ENCODE measurements at regions not wholly inside any gene's neighbourhood (a gene's known extent, or its start where the extent isn't known, plus 50 kb on each side); places are given as distances from the start of the nearest gene placed in this dataset.
A peak's percentile ranks its signal among the peaks of the same experiment; 100 is the strongest.

DNA sequence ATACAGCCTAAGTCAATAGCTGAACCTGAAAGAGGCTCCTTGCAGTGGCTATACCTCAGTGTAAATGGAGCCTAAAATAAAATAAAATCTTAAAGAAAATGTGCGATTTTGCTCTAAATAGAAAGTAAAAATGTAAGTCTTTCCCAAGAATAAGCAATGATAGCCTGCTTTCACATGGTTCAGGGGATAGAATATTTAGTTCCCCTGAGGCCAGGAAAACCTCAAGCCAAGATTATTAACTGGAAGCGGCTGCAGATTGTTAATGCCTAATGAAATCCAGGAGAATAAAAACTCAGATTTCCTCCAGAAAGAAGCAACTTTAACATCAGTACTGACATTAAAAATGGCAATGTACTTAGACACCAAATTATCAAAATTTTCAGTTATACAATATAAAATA, 463.7 kb downstream of the CYLC2 start:
- Histone ChIP-seq H3K27me3 (replicated peaks) (no peaks in the 10 kb centered on the region), H3K27ac (no peak overlapping the region), H3K4me3 (ENCODE audit: low read depth, low read length) (no peak overlapping the region), H3K36me3 (replicated peaks) (no peaks in the 10 kb centered on the region)
- TF ChIP-seq, protein P1, sequence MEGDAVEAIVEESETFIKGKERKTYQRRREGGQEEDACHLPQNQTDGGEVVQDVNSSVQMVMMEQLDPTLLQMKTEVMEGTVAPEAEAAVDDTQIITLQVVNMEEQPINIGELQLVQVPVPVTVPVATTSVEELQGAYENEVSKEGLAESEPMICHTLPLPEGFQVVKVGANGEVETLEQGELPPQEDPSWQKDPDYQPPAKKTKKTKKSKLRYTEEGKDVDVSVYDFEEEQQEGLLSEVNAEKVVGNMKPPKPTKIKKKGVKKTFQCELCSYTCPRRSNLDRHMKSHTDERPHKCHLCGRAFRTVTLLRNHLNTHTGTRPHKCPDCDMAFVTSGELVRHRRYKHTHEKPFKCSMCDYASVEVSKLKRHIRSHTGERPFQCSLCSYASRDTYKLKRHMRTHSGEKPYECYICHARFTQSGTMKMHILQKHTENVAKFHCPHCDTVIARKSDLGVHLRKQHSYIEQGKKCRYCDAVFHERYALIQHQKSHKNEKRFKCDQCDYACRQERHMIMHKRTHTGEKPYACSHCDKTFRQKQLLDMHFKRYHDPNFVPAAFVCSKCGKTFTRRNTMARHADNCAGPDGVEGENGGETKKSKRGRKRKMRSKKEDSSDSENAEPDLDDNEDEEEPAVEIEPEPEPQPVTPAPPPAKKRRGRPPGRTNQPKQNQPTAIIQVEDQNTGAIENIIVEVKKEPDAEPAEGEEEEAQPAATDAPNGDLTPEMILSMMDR (IDR thresholded peaks at IDR 0.05; ENCODE audit: low read depth, low read length, missing control alignments): no peak
- DNase-seq: no peak
- in situ Hi-C loops (cut with HindIII; ENCODE audit: low pct_ligation_motif_present, low sequenced_read_pairs): no loop called here

DNA sequence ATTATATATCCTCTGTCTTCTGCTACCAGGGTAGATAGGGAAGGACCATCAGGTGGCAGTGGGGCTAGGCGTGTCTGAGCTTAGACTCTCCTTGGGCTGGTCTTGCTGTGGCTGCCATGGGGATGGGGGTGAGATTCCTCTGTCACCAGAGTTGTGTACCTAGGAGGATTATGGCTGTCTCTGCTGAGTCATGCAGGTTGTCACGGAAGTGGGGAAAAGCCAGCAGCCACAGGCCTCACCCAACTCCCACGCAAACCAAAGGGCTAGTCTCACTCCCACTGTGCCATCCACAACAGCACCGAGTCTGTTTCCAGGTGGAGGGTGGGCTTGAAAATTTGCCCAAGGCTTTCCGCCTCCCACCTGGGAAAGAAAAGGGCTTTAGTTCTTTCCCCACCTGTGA, 476.1 kb downstream of the CYLC2 start:
- DNase-seq: no peak
- no peak overlapping the region for H3K4me3 ChIP-seq (ENCODE audit: low read depth, low read length)
- H3K36me3 ChIP-seq (replicated peaks): no peaks in the 10 kb centered on the region
- H3K27ac ChIP-seq: no peak overlapping the region
- TF ChIP-seq, protein P1 (IDR thresholded peaks at IDR 0.05; ENCODE audit: low read depth, low read length, missing control alignments): no peak
- H3K27me3 ChIP-seq (replicated peaks): no peaks in the 10 kb centered on the region
- in situ Hi-C loops (cut with HindIII; ENCODE audit: low pct_ligation_motif_present, low sequenced_read_pairs): no loop called here

DNA sequence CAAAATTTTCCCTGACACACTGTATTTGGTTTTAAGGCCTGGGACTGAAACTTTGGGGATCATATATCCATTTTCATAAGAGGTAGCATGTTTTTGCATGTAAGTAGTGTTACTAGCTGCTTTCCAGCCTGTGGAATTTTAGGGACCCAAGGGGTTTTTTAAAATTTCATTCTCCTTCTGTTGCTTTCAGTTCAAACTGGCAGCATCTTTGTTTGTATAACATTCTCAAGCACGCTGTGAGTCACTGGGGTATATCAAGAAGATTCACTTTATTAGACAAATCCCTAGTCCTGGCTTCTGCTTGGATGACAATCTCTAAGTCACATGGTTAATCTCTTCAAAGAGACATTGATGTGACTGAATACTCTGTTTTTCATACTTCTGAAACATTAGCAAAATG, 479.0 kb downstream of the CYLC2 start:
- in situ Hi-C loops (cut with HindIII; ENCODE audit: low pct_ligation_motif_present, low sequenced_read_pairs): no loop called here

DNA sequence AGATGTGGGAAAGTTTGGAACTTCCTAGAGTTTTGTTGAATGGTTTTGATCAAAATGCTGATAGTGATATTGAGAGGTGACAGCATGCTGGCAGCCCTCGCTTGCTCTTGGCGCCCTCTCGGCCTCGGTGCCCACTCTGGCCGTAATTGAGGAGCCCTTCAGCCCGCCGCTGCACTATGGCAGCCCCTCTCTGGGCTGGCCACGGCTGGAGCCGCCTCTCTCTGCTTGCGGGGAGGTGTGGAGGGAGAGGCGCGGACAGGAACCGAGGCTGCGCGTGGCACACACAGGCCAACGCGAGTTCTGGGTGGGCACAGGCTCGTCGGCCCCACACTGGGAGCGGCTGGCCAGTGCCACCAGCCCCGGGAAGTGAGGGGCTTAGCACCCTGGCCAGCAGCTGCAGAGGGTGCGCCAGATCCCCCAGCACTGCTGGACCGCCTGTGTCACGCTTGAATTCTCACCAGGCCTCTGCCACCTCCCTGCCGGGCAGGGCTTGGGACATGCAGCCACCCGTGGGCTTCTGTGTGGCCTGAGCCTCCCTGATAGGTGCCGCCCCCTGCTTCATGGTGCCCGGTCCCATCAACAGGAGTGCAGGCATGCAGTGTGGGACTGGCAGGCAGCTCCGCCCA, 488.5 kb downstream of the CYLC2 start:
- in situ Hi-C loops (cut with HindIII; ENCODE audit: low pct_ligation_motif_present, low sequenced_read_pairs): no loop called here
- TF ChIP-seq, protein P1 (IDR thresholded peaks at IDR 0.05; ENCODE audit: low read depth, low read length, missing control alignments): no peak
- Histone ChIP-seq H3K27me3 (replicated peaks) (no peaks in the 10 kb centered on the region), H3K4me3 (ENCODE audit: low read depth, low read length) (no peak overlapping the region), H3K27ac (no peak overlapping the region), H3K36me3 (replicated peaks) (no peaks in the 10 kb centered on the region)
- DNase-seq: no peak

More for the DNA sequence above, 479.0 kb downstream of the CYLC2 start:
- no peak overlapping the region for H3K4me3 ChIP-seq (ENCODE audit: low read depth, low read length)
- no peaks in the 10 kb centered on the region for H3K36me3 ChIP-seq (replicated peaks)
- H3K27me3 ChIP-seq (replicated peaks): no peaks in the 10 kb centered on the region
- H3K27ac ChIP-seq: no peak overlapping the region
- peak; percentile 38 for DNase-seq
- TF ChIP-seq, protein P1 (IDR thresholded peaks at IDR 0.05; ENCODE audit: low read depth, low read length, missing control alignments): no peak

DNA sequence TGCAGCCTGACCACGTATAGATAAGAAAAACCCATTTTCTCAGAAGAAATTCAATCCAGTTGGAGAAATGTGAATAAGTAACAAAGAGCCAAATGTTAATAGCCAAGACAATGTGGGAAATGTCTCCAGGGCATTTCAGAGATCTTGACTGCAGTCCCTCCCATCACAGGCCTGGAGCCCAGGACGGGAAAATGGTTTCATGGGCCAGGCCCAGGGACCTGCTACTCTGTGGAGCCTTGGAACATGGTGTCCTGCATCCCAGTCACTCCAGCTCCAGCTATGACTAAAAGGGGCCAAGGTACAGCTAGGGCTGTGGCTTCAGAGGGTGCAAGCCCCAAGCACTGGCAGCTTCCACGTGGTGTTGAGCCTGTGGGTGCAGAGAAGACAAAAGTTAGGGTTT, 490.0 kb downstream of the CYLC2 start:
- TF ChIP-seq, protein P1 (IDR thresholded peaks at IDR 0.05; ENCODE audit: low read depth, low read length, missing control alignments): no peak
- Histone ChIP-seq H3K27ac (no peak overlapping the region), H3K4me3 (ENCODE audit: low read depth, low read length) (no peak overlapping the region), H3K36me3 (replicated peaks) (no peaks in the 10 kb centered on the region), H3K27me3 (replicated peaks) (no peaks in the 10 kb centered on the region)
- DNase-seq: no peak
- in situ Hi-C loops (cut with HindIII; ENCODE audit: low pct_ligation_motif_present, low sequenced_read_pairs): no loop called here

DNA sequence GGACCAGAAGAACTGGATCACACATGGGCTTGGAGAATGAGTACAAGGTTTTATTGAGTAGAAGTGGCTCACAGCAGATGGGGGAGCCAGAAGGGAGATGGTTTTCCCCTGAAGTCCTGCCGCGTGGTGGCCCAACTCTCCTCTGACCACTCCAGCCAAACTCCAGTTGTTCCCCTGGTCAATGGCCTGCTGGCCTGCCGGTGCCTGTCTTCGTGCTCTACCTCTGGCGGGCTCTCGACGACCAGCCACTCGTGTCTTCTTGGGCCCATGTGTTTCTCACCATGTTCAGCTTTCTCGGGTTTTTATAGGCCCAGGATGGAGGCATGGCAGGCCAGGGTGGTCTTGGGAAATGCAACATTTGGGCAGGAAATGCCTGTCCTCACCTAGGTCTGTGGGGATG, 519.6 kb downstream of the CYLC2 start:
- H3K36me3 ChIP-seq (replicated peaks): no peaks in the 10 kb centered on the region
- no peak for DNase-seq
- H3K4me3 ChIP-seq (ENCODE audit: low read depth, low read length): no peak overlapping the region
- in situ Hi-C loops (cut with HindIII; ENCODE audit: low pct_ligation_motif_present, low sequenced_read_pairs): no loop called here
- no peaks in the 10 kb centered on the region for H3K27me3 ChIP-seq (replicated peaks)
- no peak overlapping the region for H3K27ac ChIP-seq
- TF ChIP-seq, protein P1 (IDR thresholded peaks at IDR 0.05; ENCODE audit: low read depth, low read length, missing control alignments): no peak

Measured in brain microvascular endothelial cell (primary cell).